Activated CD4-positive, alpha-beta memory T cell treated with anti-CD3 and anti-CD28 coated beads, Interleukin-2, amount 10 ng/mL, durations not matched to agents 7 days and 5 days (primary cell): ENCODE measurements at regions not wholly inside any gene's neighbourhood (a gene's known extent, or its start where the extent isn't known, plus 50 kb on each side); places are given as distances from the start of the nearest gene placed in this dataset.

Experiments used
- CTCF ChIA-PET: fragments of 350-600 bp; sonication (Branson Sonifier 250); formaldehyde crosslinking; loops from one replicate; lab custom pipeline; 2021; ENCODE audit warnings: antibody characterized with exemption, inconsistent platforms; lab: Charles Lee
- POLR2A ChIA-PET: fragments of 350-600 bp; sonication (Branson Sonifier 250); formaldehyde crosslinking; loops from one replicate; lab custom pipeline; 2021; ENCODE audit warnings: antibody characterized with exemption; lab: Charles Lee
- DNase-seq: peaks from one replicate; pipeline ENCODE4 v3.0.0-alpha.2; 2020
- H3K27ac Mint-ChIP-seq: one replicate; pipeline ENCODE4 v1.8.0; 2021; ENCODE audit warnings: mild to moderate bottlenecking, mixed read lengths
- H3K27me3 Mint-ChIP-seq: one replicate; pipeline ENCODE4 v1.8.0; 2021; ENCODE audit warnings: mixed read lengths
- H3K36me3 Mint-ChIP-seq: one replicate; pipeline ENCODE4 v1.8.0; 2021; ENCODE audit warnings: low read depth, mixed read lengths
- H3K4me1 Mint-ChIP-seq: one replicate; pipeline ENCODE4 v1.8.0; 2021; ENCODE audit warnings: mixed read lengths
- H3K4me3 Mint-ChIP-seq: one replicate; pipeline ENCODE4 v1.8.0; 2021; ENCODE audit warnings: mild to moderate bottlenecking, mixed read lengths
- H3K9me3 Mint-ChIP-seq: one replicate; pipeline ENCODE4 v1.8.0; 2021; ENCODE audit warnings: mixed read lengths

DNA sequence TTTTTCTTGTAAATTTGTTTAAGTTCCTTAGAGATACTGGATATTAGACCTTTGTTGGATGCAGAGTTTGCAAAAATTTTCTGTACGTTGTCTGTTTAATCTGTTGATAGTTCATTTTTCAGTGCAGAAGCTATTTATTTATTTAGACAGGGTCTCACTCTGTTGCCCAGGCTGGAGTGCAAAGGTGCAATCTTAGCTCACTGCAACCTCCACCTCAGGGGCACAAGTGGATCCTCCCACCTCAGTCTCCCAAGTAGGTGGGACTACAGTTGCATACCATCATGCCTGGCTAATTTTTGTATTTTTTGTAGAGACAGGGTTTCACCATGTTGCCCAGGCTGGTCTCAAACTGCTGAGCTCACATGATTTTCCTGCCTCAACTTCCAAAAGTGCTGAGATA, 568.2 kb upstream of the REG3G start:
- no peak overlapping the region for H3K4me3 Mint-ChIP-seq
- peaks cover 21% of the 10 kb centered on the region for H3K9me3 Mint-ChIP-seq
- no peak overlapping the region for H3K27ac Mint-ChIP-seq
- H3K36me3 Mint-ChIP-seq = no peaks in the 10 kb centered on the region
- no peaks in the 10 kb centered on the region for H3K27me3 Mint-ChIP-seq
- H3K4me1 Mint-ChIP-seq = no peaks in the 10 kb centered on the region
- ChIA-PET CTCF (no interaction called here), POLR2A (no interaction called here)
- no peak for DNase-seq

DNA sequence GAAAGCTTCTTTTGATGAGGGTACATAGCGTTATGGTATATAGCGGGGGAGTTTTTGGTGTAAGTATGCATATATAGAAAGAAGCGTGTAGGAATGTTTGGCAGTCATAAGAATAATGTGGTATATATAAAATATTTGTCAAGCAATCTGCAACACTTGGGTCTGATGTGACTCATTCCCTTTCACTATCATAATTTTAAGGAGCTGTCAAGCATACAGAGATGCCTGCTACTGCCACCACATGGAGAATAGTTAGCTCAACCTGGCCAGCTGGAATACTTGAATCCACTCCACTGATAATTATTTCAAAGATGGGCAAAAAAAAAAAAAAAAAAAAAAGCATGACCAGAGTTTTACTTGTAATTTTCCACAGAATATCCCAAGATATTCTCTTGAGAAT, 559.8 kb upstream of the REG3G start:
- no peaks in the 10 kb centered on the region for H3K36me3 Mint-ChIP-seq
- DNase-seq = no peak
- H3K27ac Mint-ChIP-seq = no peak overlapping the region
- ChIA-PET POLR2A (no interaction called here), CTCF (no interaction called here)
- peaks cover 10% of the 10 kb centered on the region for H3K9me3 Mint-ChIP-seq
- H3K27me3 Mint-ChIP-seq = no peaks in the 10 kb centered on the region
- H3K4me1 Mint-ChIP-seq = no peaks in the 10 kb centered on the region
- no peak overlapping the region for H3K4me3 Mint-ChIP-seq

DNA sequence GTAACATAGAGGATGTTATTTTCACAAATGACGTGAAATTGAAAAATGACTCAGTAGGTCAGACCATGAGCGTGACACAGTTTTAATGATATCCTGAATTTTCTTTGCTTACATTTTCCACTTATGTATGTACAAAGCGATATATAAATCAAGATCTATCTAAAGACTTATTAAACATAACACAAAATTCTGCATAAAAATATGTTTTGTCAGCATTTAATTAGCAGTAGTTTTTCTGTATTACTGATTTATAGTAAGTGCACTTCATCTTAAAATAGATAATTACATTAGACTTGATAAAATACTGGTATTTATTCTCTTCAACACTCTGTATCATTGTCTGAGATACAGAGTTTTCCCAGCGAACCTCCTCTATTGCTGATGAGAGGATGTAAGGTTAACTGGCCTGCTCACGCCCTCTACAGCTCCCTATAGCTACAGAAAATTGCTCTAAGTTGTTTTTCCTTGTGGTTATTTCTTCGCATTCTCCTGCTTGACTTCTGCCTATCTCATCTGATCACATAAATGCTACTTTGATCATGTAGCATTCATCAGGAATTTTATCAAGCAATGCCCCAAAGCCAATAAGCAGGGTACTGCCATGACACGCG, 548.8 kb upstream of the REG3G start:
- ChIA-PET POLR2A (no interaction called here), CTCF (no interaction called here)

DNA sequence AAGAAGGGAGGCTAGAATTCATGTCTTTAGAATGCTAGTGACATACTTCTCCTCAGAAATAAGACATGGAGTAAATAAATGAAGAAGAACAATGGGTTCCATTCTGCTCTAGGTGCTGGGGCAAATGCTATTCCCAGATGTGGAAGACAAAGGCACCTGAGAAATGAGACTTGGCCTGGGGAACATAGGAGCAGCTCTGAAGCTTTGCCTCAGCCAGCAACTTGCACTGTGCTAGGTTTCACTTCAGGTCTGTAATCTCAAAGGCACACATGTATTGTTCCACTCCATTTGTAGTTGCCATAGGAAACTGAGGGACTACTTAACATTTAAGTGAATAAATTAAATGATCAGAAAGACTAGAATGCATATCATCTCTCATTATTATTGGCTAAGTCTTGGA, 538.9 kb upstream of the REG3G start:
- ChIA-PET POLR2A (no interaction called here), CTCF (no interaction called here)
- H3K27ac Mint-ChIP-seq = no peak overlapping the region
- H3K4me1 Mint-ChIP-seq = no peaks in the 10 kb centered on the region
- no peaks in the 10 kb centered on the region for H3K27me3 Mint-ChIP-seq
- H3K4me3 Mint-ChIP-seq = no peak overlapping the region
- no peak for DNase-seq
- H3K36me3 Mint-ChIP-seq = no peaks in the 10 kb centered on the region
- no peaks in the 10 kb centered on the region for H3K9me3 Mint-ChIP-seq

More for the DNA sequence above, 548.8 kb upstream of the REG3G start:
- no peak overlapping the region for H3K4me3 Mint-ChIP-seq
- no peaks in the 10 kb centered on the region for H3K27me3 Mint-ChIP-seq
- no peaks in the 10 kb centered on the region for H3K36me3 Mint-ChIP-seq
- peaks cover 10% of the 10 kb centered on the region for H3K9me3 Mint-ChIP-seq
- H3K27ac Mint-ChIP-seq = no peak overlapping the region
- no peak for DNase-seq
- no peaks in the 10 kb centered on the region for H3K4me1 Mint-ChIP-seq

DNA sequence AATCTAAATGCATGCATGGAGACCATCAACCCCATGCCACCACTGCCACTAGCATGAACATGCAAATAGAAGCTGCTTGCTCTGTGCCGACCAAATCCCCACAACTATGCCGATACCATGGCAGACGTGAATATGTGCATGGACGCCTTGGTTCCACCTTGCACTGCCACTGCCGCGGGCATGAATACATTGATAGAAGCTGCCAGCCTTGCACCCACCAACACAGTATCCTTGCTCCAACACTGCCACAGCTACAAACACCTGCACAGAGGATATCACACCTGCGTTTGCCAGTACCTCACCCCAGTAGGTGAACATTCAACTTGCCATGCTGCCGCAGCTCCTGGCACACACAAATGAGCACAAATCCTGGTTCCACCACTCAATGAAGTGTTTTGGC, 527.4 kb upstream of the REG3G start:
- no peak for DNase-seq
- ChIA-PET CTCF (no interaction called here), POLR2A (no interaction called here)
- Mint-ChIP-seq H3K9me3 (peaks cover 26% of the 10 kb centered on the region), H3K27ac (no peak overlapping the region), H3K27me3 (no peaks in the 10 kb centered on the region), H3K36me3 (no peaks in the 10 kb centered on the region), H3K4me3 (no peak overlapping the region), H3K4me1 (no peaks in the 10 kb centered on the region)

DNA sequence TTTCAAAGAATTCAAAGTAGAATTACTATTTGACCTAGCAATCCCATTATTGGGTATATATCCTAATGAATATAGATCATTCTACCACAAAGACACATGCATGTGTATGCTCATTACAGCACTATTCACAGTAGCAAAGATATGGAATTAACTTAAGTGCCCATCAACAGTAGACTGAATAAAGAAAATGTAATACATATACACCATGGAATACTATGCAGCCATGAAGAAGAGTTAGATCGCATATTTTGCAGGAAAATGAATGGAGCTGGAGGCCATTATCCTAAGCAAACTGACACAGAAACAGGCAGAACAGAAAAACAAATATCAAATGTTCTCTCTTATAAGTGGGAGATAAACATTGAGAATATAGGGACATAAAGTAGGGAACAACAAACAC, 519.2 kb upstream of the REG3G start:
- no peak overlapping the region for H3K4me3 Mint-ChIP-seq
- H3K9me3 Mint-ChIP-seq = peaks cover 38% of the 10 kb centered on the region
- POLR2A ChIA-PET = no interaction called here
- no peaks in the 10 kb centered on the region for H3K36me3 Mint-ChIP-seq
- H3K27me3 Mint-ChIP-seq = no peaks in the 10 kb centered on the region
- H3K27ac Mint-ChIP-seq = no peak overlapping the region
- no peaks in the 10 kb centered on the region for H3K4me1 Mint-ChIP-seq
- DNase-seq = no peak
- CTCF ChIA-PET = no interaction called here

DNA sequence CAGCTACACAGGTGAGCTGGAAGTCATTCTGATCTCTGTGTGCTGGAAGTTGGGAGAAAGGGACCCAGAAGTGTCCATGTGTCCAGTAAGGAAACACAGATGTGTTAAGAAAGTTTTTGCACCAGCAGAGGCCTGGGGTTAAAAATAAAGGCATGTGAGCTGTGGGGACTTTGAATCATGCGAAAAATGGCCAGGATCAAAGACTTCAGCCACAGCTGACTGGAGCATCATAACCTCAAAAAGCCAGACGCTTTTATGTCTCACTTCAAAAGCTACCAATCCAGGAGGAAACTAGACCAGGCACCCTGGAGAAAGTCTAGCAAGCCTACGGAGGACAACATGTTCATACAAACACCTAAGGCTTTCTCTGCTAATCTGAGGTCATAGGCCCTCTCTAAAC, 503.6 kb upstream of the REG3G start:
- no peaks in the 10 kb centered on the region for H3K4me1 Mint-ChIP-seq
- CTCF ChIA-PET = no interaction called here

DNA sequence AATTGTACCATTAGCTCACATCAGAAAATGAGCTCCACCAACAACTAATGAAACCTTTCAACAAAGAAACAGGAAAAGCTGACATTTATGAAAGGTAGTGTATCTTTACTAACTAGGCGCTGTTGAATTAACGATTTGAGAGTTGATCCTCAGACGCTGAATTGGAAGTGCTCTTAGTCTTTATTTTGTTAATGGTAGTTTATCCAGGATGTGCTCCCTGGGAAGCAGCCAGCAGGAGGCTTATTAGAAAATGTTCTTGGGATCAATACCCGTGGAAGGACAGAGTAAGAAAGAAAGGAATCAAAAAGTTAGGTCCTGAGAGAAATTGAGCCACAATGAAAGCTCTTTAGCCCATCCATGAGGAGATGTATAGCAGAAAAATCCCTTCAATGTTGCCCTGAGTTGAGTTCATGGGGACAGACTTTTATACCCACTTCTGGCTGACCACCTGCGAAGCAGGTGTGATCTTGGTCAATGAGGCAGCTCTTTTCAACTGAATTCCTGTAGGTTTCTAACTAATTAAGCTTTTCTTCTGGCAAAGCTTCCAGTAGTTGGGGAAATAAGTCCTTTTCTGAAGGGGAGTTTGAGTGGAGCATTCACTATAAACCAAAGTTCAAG, 492.6 kb upstream of the REG3G start:
- CTCF ChIA-PET = interaction anchor here (0.6 kb wide), 1 partner anchor 1964 kb away, joined by 3 read pairs; no protein-coding TSS in a partner anchor
- peaks cover 11% of the 10 kb centered on the region for H3K9me3 Mint-ChIP-seq

More for the DNA sequence above, 503.6 kb upstream of the REG3G start:
- H3K36me3 Mint-ChIP-seq = no peaks in the 10 kb centered on the region
- H3K9me3 Mint-ChIP-seq = peaks cover 11% of the 10 kb centered on the region
- no peaks in the 10 kb centered on the region for H3K27me3 Mint-ChIP-seq
- H3K27ac Mint-ChIP-seq = no peak overlapping the region
- DNase-seq = no peak
- no peak overlapping the region for H3K4me3 Mint-ChIP-seq
- POLR2A ChIA-PET = no interaction called here

DNA sequence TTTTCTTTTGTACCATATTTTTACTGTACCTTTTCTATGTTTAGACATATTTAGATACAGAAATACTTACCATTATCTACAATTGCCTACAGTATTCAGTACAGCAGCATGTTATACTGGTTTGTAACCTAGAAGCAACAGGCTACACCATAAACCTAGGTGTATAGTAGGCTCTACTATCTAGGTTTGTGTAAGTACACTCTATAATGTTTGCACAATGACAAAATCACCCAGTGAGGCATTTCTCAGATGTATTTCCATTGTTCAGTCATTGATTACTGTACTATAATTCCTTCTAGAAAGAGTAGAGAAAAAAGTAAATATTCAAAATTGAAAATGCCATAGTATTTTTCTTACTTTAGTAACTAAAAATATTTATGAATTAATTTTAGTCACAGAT, 490.1 kb upstream of the REG3G start:
- Mint-ChIP-seq H3K36me3 (no peaks in the 10 kb centered on the region), H3K4me3 (no peak overlapping the region), H3K4me1 (no peaks in the 10 kb centered on the region), H3K27ac (no peak overlapping the region), H3K9me3 (peaks cover 8% of the 10 kb centered on the region), H3K27me3 (no peaks in the 10 kb centered on the region)
- DNase-seq = no peak
- ChIA-PET CTCF (no interaction called here), POLR2A (no interaction called here)

More for the DNA sequence above, 492.6 kb upstream of the REG3G start:
- H3K36me3 Mint-ChIP-seq = no peaks in the 10 kb centered on the region
- H3K4me1 Mint-ChIP-seq = no peaks in the 10 kb centered on the region
- POLR2A ChIA-PET = no interaction called here
- DNase-seq = no peak
- H3K27ac Mint-ChIP-seq = no peak overlapping the region
- H3K4me3 Mint-ChIP-seq = no peak overlapping the region
- H3K27me3 Mint-ChIP-seq = no peaks in the 10 kb centered on the region

DNA sequence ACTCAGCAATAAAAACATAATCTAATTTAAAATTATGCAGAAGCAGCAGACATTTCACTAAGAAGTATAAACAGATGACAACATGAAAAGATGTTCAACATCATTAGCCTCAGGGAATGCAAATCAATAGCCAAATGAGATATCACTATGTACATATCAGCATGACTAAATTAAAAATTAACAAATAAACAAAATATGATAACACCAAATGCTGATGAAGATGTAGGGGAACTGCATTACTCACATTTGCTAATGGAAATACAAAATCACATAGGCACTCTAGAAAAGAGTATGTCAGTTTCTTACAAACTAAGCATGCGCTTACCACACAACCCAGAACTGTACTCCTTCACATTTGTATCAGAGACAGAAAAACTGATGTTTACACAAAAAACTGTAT, 487.2 kb upstream of the REG3G start:
- no peak overlapping the region for H3K27ac Mint-ChIP-seq
- ChIA-PET POLR2A (no interaction called here), CTCF (no interaction called here)
- no peaks in the 10 kb centered on the region for H3K4me1 Mint-ChIP-seq
- H3K9me3 Mint-ChIP-seq = peaks cover 12% of the 10 kb centered on the region
- no peaks in the 10 kb centered on the region for H3K36me3 Mint-ChIP-seq
- H3K27me3 Mint-ChIP-seq = no peaks in the 10 kb centered on the region
- no peak for DNase-seq
- H3K4me3 Mint-ChIP-seq = no peak overlapping the region

DNA sequence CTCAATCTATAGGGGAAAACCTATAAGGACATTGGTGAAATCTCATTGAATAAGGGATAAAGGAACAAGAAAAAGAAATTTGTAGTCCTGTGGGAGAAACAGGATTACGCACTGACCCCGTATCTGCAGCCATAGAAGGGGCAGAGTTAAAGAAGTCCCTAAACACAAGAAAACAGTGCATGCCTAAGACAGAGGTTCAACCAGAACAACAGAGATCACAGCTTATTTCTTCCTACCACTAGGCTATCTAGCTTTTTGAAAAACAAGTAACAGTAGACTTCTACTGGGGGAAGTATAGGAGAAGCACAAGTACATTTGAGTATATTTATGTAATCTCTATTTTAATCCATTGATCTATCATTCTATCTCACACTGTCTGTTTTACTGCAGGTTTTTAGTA, 485.2 kb upstream of the REG3G start:
- no peak for DNase-seq
- Mint-ChIP-seq H3K4me1 (no peaks in the 10 kb centered on the region), H3K27ac (no peak overlapping the region), H3K4me3 (no peak overlapping the region), H3K27me3 (no peaks in the 10 kb centered on the region), H3K36me3 (no peaks in the 10 kb centered on the region), H3K9me3 (peaks cover 12% of the 10 kb centered on the region)
- CTCF ChIA-PET = no interaction called here
- POLR2A ChIA-PET = no interaction called here

DNA sequence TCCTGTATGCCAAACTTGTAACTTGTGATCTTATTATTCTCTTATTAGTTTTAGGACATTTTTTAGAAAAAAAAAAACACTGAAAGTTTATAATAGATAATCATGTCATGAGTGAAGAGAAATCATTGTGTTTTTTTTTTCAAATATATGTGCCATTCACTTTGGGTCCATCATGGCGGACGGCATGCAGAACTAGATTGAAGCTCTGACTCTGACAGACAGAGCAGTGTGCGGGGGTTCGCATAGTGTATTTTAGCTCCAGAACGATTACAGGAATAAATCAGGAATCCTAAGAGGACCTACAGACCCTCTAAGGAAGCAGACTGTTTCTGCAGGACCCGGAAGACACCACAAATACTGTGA, 484.4 kb upstream of the REG3G start:
- ChIA-PET POLR2A (no interaction called here), CTCF (no interaction called here)
- DNase-seq = no peak
- H3K4me3 Mint-ChIP-seq = no peak overlapping the region
- H3K4me1 Mint-ChIP-seq = no peaks in the 10 kb centered on the region
- H3K9me3 Mint-ChIP-seq = peaks cover 12% of the 10 kb centered on the region
- no peak overlapping the region for H3K27ac Mint-ChIP-seq
- H3K36me3 Mint-ChIP-seq = no peaks in the 10 kb centered on the region
- H3K27me3 Mint-ChIP-seq = no peaks in the 10 kb centered on the region

DNA sequence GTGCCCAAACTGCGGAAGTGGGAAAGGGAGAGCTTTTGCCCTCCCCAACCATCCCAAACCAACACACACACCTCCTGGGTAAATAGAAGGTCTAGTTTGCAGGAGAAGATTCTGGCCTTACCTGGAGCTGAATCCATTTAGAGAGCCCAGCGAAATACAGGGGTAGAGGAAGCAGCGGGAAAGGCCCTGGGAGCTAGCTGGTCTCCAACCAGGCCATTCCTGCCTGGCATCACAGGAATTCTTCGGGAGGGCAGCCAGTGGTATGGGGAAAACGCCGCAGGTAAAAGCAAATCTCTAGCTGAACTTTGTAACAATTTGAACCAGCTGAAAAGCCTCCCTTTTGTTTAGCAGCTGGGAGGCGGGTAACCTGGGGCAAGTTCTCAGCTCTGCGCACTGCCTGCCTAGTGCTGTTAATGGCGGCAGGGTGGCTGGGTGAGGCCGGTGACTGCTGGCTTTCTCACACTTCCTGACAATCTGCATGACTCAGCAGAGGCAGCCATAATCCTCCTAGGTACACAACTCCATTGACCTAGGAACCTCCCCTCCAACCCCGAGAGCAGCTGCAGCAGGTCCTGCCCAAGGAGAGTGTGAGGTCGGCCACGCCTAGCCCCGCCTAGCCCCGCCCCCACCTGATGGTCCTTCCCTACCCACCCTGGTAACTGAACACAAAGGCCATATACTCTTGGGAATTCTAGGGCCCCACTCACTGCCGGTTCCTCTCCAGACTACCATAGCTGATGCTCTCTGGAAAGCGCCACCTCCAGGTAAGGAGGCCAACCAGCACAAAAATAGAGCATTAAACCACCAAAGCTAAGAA, 483.8 kb upstream of the REG3G start:
- DNase-seq = no peak
- Mint-ChIP-seq H3K27ac (no peak overlapping the region), H3K36me3 (no peaks in the 10 kb centered on the region), H3K4me3 (no peak overlapping the region), H3K9me3 (peaks cover 14% of the 10 kb centered on the region), H3K4me1 (no peaks in the 10 kb centered on the region), H3K27me3 (no peaks in the 10 kb centered on the region)
- ChIA-PET CTCF (no interaction called here), POLR2A (no interaction called here)

DNA sequence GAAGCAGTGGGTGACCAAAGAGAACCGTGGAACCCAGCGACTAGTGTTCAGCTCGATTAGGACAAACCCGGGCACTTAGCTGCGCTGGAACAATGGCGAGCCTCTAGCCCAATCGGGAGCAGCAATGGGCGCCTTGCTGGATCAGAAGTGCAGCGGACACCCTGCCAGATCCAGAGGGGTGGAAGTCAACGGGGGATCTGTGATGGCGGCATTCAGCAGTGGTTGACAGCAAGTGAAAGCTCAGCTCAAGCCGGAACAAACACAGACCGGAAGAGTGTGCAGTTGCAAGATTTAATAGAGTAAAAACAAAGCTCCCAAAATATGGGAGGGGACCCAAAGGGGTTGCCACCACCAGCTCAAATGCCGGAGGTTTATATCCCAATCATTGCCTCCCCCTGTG, 478.7 kb upstream of the REG3G start:
- Mint-ChIP-seq H3K36me3 (no peaks in the 10 kb centered on the region), H3K27me3 (no peaks in the 10 kb centered on the region), H3K4me1 (no peaks in the 10 kb centered on the region), H3K4me3 (no peak overlapping the region), H3K27ac (no peak overlapping the region), H3K9me3 (peaks cover 10% of the 10 kb centered on the region)
- CTCF ChIA-PET = no interaction called here
- no peak for DNase-seq
- POLR2A ChIA-PET = no interaction called here
